Endothelial cell of umbilical vein (primary cell): ENCODE measurements at regions not wholly inside any gene's neighbourhood (a gene's known extent, or its start where the extent isn't known, plus 50 kb on each side); places are given as distances from the start of the nearest gene placed in this dataset.

Experiments
- BruUV-seq: library from RNA; stranded (reverse); fragments of 400-500 nt; replicated peaks from 2 replicates; lab custom pipeline; 2021; lab: Mats Ljungman, UMichigan
- CTCF ChIA-PET: fragments of 300-600, 350-600 bp; sonication (Branson Sonifier 250); formaldehyde crosslinking; loops from one replicate; lab custom pipeline; 2021; ENCODE audit warnings: antibody characterized with exemption, inconsistent platforms; lab: Charles Lee
- POLR2A ChIA-PET: fragments of 300-600, 350-600 bp; sonication (Branson Sonifier 250); formaldehyde crosslinking; loops from one replicate; lab custom pipeline; 2021; ENCODE audit warnings: antibody characterized with exemption, inconsistent platforms; lab: Charles Lee
- DNase-seq: peaks from one replicate; pipeline ENCODE4 v3.0.0-alpha.2; 2011; ENCODE audit warnings: low read depth, low spot score
- FAIRE-seq: peaks from 2 replicates; lab custom pipeline; 2011; peaks lifted over from hg19 to GRCh38; lab: Jason Lieb, UNC
- H2AFZ ChIP-seq: 2 replicates; pipeline ENCODE4 v1.6.0; 2012; ENCODE audit warnings: low read depth, low read length, control low read depth, inconsistent platforms
- H3K27ac ChIP-seq: 2 replicates; pipeline ENCODE4 v1.5.1; 2011; ENCODE audit warnings: low read depth, mild to moderate bottlenecking, control low read depth, low read length, moderate library complexity; ENCODE audit not compliant: insufficient read depth
- H3K27me3 ChIP-seq, 2 experiments: 2 replicates each; pipeline versions ENCODE4 v1.6.0 to v1.6.1; 2011; ENCODE audit warnings: low read length in 2 of 2, mixed read lengths in 1 of 2; ENCODE audit not compliant: control insufficient read depth in 2 of 2, insufficient read depth in 2 of 2
- H3K36me3 ChIP-seq, 2 experiments: 2 replicates in 1 of 2; 3 replicates in 1 of 2; pipeline ENCODE4 v1.5.1; 2011; ENCODE audit warnings: low read length in 2 of 2, mild to moderate bottlenecking in 1 of 2, moderate library complexity in 1 of 2; ENCODE audit not compliant: control insufficient read depth in 2 of 2, insufficient read depth in 2 of 2; ENCODE audit errors: extremely low read depth in 1 of 2
- H3K4me1 ChIP-seq: 3 replicates; pipeline ENCODE4 v1.5.1; 2011; ENCODE audit warnings: mild to moderate bottlenecking, low read length; ENCODE audit not compliant: control insufficient read depth, insufficient read depth; ENCODE audit errors: extremely low read depth
- H3K4me2 ChIP-seq: 2 replicates; pipeline ENCODE4 v1.6.1; 2011; ENCODE audit warnings: low read length, control low read depth, mixed read lengths; ENCODE audit not compliant: insufficient read depth
- H3K4me3 ChIP-seq, 3 experiments: fragments of 200-600 bp in 1 of 3; sonication (generic), shearing (Covaris generic) in 1 of 3; replicated peaks in 1 of 3; 2 replicates each; pipeline ENCODE4 v1.5.1; 2011 to 2016; ENCODE audit warnings: control low read depth in 3 of 3, low read length in 3 of 3, mild to moderate bottlenecking in 2 of 3, inconsistent platforms in 1 of 3, low read depth in 1 of 3, moderate library complexity in 1 of 3; ENCODE audit not compliant: insufficient read depth in 1 of 3
- H3K79me2 ChIP-seq: 2 replicates; pipeline ENCODE4 v1.6.0; 2012; ENCODE audit warnings: low read length, inconsistent platforms; ENCODE audit not compliant: control insufficient read depth, insufficient read depth
- H3K9ac ChIP-seq: replicated peaks from 2 replicates; pipeline ENCODE3; 2011; ENCODE audit warnings: low read length, control low read depth; ENCODE audit not compliant: insufficient read depth; ENCODE audit errors: extremely low read depth
- H3K9me1 ChIP-seq: replicated peaks from 3 replicates; pipeline ENCODE4 v1.6.0; 2011; ENCODE audit warnings: mild to moderate bottlenecking, low read length; ENCODE audit not compliant: control insufficient read depth, insufficient read depth; ENCODE audit errors: extremely low read depth
- H3K9me3 ChIP-seq: replicated peaks from 2 replicates; pipeline ENCODE4 v1.5.1; 2012; ENCODE audit warnings: low read length, inconsistent platforms; ENCODE audit not compliant: control insufficient read depth, insufficient read depth
- H4K20me1 ChIP-seq: replicated peaks from 2 replicates; pipeline ENCODE3; 2011; ENCODE audit warnings: mild to moderate bottlenecking, low read length; ENCODE audit not compliant: control insufficient read depth, insufficient read depth; ENCODE audit errors: extremely low read depth
- CTCF ChIP-seq, 2 donors: IDR thresholded peaks; 1 replicate in 1 of 2; 2 replicates in 1 of 2; pipeline ENCODE4 v1.5.1; 2011; ENCODE audit warnings: low read length in 2 of 2, mild to moderate bottlenecking in 2 of 2, moderate library complexity in 2 of 2, control low read depth in 1 of 2, inconsistent platforms in 1 of 2, low read depth in 1 of 2; ENCODE audit not compliant: insufficient read depth in 1 of 2; ENCODE audit errors: extremely low read depth in 1 of 2
- EZH2 ChIP-seq: IDR thresholded peaks from 2 replicates; pipeline ENCODE4 v1.6.1; 2012; ENCODE audit warnings: borderline replicate concordance, low read depth, mild to moderate bottlenecking, moderate library complexity, low read length, inconsistent platforms; ENCODE audit not compliant: severe bottlenecking
- FOS ChIP-seq: IDR thresholded peaks from 2 replicates; pipeline ENCODE4 v1.6.1; 2011; ENCODE audit warnings: mild to moderate bottlenecking, low read length, moderate library complexity, borderline replicate concordance; ENCODE audit not compliant: insufficient read depth
- GATA2 ChIP-seq: IDR thresholded peaks from 2 replicates; pipeline ENCODE4 v1.7.0; 2011; ENCODE audit warnings: low read depth, mild to moderate bottlenecking, moderate library complexity, mixed read lengths, low read length; ENCODE audit not compliant: insufficient read length, insufficient read depth
- JUN ChIP-seq: IDR thresholded peaks from 2 replicates; pipeline ENCODE4 v1.6.1; 2011; ENCODE audit warnings: borderline replicate concordance, low read depth; ENCODE audit not compliant: insufficient read length, insufficient read depth
- MAX ChIP-seq: IDR thresholded peaks from 2 replicates; pipeline ENCODE4 v1.6.1; 2011; ENCODE audit not compliant: insufficient read depth, insufficient read length
- MYC ChIP-seq: IDR thresholded peaks from one replicate; pipeline ENCODE4 v1.6.1; 2011; ENCODE audit warnings: mild to moderate bottlenecking, low read depth, low read length
- POLR2A ChIP-seq: IDR thresholded peaks from 2 replicates; pipeline ENCODE4 v1.6.1; 2012; ENCODE audit warnings: low read depth, mild to moderate bottlenecking, control low read depth, low read length
- POLR2AphosphoS5 ChIP-seq: IDR thresholded peaks from 2 replicates; pipeline ENCODE4 v1.6.1; 2012; ENCODE audit warnings: low read depth, mild to moderate bottlenecking, control low read depth, low read length, moderate library complexity; ENCODE audit not compliant: insufficient read depth
- dilution Hi-C: fragments of 300-500 bp; cut with MboI; formaldehyde crosslinking; loops from one replicate; pipeline ENCODE4 v1.15.0; 2019; ENCODE audit warnings: low sequenced_read_pairs; ENCODE audit not compliant: extremely low pct_ligation_motif_present
- intact Hi-C: fragments of 100-400 bp; cut with micrococcal nuclease; formaldehyde crosslinking; loops from one replicate; pipeline ENCODE4 v1.10.0; 2022

- no TSS peak for BruUV-seq
- Histone ChIP-seq H3K4me1 (peaks cover 8% of the 10 kb centered on the region), H3K79me2 (no peaks in the 10 kb centered on the region), H3K9ac (no peak overlapping the region), H2AFZ (no peak overlapping the region), H3K4me2 (no peak overlapping the region), H3K36me3 (no peaks in the 10 kb centered on the region), H3K27me3 (no peaks in the 10 kb centered on the region), H3K4me3 (no peak overlapping the region), H3K27ac (no peak overlapping the region), H4K20me1 (no peaks in the 10 kb centered on the region), H3K9me1 (no peaks in the 10 kb centered on the region), H3K9me3 (no peaks in the 10 kb centered on the region)
- POLR2A ChIA-PET, result no interaction called here
- dilution Hi-C loops (no loop called here), intact Hi-C loops (no loop called here)
- TF ChIP-seq EZH2 (no peak), CTCF (IDR thresholded peaks at IDR 0.05; ENCODE audit: extremely low read depth in 1 of 2, insufficient read depth in 1 of 2, low read depth in 1 of 2, low read length in 2 of 2) (no peak), FOS (no peak), MYC (no peak), POLR2A (no peak), POLR2AphosphoS5 (no peak), GATA2 (no peak), JUN (no peak), MAX (no peak)
- CTCF ChIA-PET, result interaction anchor here (0.7 to 1.1 kb wide), 2 partner anchors 10 to 116 kb away, joined by 3 read pairs; no protein-coding TSS in a partner anchor
- no peak for FAIRE-seq
- DNase-seq, result no peak
Measured at GRCh38 chr6:84892671-84893070, 128.3 kb upstream of the TBX18 start.
